ENCODE measurements at regions not wholly inside any gene's neighbourhood (a gene's known extent, or its start where the extent isn't known, plus 50 kb on each side); places are given as distances from the start of the nearest gene placed in this dataset.

- ATAC-seq (ENCODE audit: low FRiP score) (no peak), DNase-seq (ENCODE audit: low spot score) (no peak)
Measured at GRCh38 chr4:43560047-43560446, 667.5 kb downstream of the GRXCR1 start.

GRCh38 chr4:43564107-43564506, 671.6 kb downstream of the GRXCR1 start:
- DNase-seq (ENCODE audit: low spot score), result no peak
- TF ChIP-seq CTCF (IDR thresholded peaks at IDR 0.05), result no peak
- ATAC-seq (ENCODE audit: low FRiP score), result no peak

More at GRCh38 chr4:43560047-43560446, 667.5 kb downstream of the GRXCR1 start:
- TF ChIP-seq CTCF (IDR thresholded peaks at IDR 0.05), result no peak

- no peak for ATAC-seq (ENCODE audit: low FRiP score)
- TF ChIP-seq CTCF (IDR thresholded peaks at IDR 0.05), result no peak
Measured at GRCh38 chr4:43564591-43564990, 672.1 kb downstream of the GRXCR1 start.

GRCh38 chr4:43567644-43568043, 675.1 kb downstream of the GRXCR1 start:
- ATAC-seq (ENCODE audit: low FRiP score) (no peak), DNase-seq (ENCODE audit: low spot score) (no peak)
- no peak for TF ChIP-seq CTCF (IDR thresholded peaks at IDR 0.05)

More at GRCh38 chr4:43564591-43564990, 672.1 kb downstream of the GRXCR1 start:
- no peak for DNase-seq (ENCODE audit: low spot score)

- no peak for DNase-seq (ENCODE audit: low spot score)
- ATAC-seq (ENCODE audit: low FRiP score), result no peak
- TF ChIP-seq CTCF (IDR thresholded peaks at IDR 0.05), result no peak
Measured at GRCh38 chr4:43586813-43587212, 694.3 kb downstream of the GRXCR1 start.

- DNase-seq (ENCODE audit: low spot score) (no peak), ATAC-seq (ENCODE audit: low FRiP score) (no peak)
- no peak for TF ChIP-seq CTCF (IDR thresholded peaks at IDR 0.05)
Measured at GRCh38 chr4:43587758-43588157, 695.2 kb downstream of the GRXCR1 start.

- ATAC-seq (ENCODE audit: low FRiP score), result no peak
- no peak for TF ChIP-seq CTCF (IDR thresholded peaks at IDR 0.05)
- no peak for DNase-seq (ENCODE audit: low spot score)
Measured at GRCh38 chr4:43607400-43607799, 714.9 kb downstream of the GRXCR1 start.
